Activated CD8-positive, alpha-beta T cell treated with anti-CD3 and anti-CD28 coated beads for 36 hours (primary cell): ENCODE measurements at regions not wholly inside any gene's neighbourhood (a gene's known extent, or its start where the extent isn't known, plus 50 kb on each side); places are given as distances from the start of the nearest gene placed in this dataset.

Source experiments
- ATAC-seq: fragments of 200-7000 bp; cut with Tn5 transposase; one replicate; pipeline ENCODE4 v1.10.0; 2021; ENCODE audit warnings: mild to moderate bottlenecking, moderate library complexity
- CTCF ChIA-PET: fragments of 350-600 bp; sonication (Branson Sonifier 250); formaldehyde crosslinking; loops from one replicate; lab custom pipeline; 2021; ENCODE audit warnings: antibody characterized with exemption; lab: Charles Lee
- POLR2A ChIA-PET: fragments of 350-600 bp; sonication (Branson Sonifier 250); formaldehyde crosslinking; loops from one replicate; lab custom pipeline; 2021; ENCODE audit warnings: antibody characterized with exemption; lab: Charles Lee
- DNase-seq: peaks from one replicate; pipeline ENCODE4 v3.0.0-alpha.2; 2020
- H3K27ac Mint-ChIP-seq: one replicate; pipeline ENCODE4 v1.8.0; 2021; ENCODE audit warnings: mild to moderate bottlenecking, mixed read lengths
- H3K27me3 Mint-ChIP-seq: one replicate; pipeline ENCODE4 v1.8.0; 2021; ENCODE audit warnings: mixed read lengths
- H3K36me3 Mint-ChIP-seq: one replicate; pipeline ENCODE4 v1.8.0; 2021; ENCODE audit warnings: low read depth, mixed read lengths
- H3K4me1 Mint-ChIP-seq: one replicate; pipeline ENCODE4 v1.8.0; 2021; ENCODE audit warnings: low read depth, mixed read lengths
- H3K4me3 Mint-ChIP-seq: one replicate; pipeline ENCODE4 v1.8.0; 2021; ENCODE audit warnings: mild to moderate bottlenecking, moderate library complexity, mixed read lengths
- H3K9me3 Mint-ChIP-seq: one replicate; pipeline ENCODE4 v1.8.0; 2021; ENCODE audit warnings: mixed read lengths
- intact Hi-C: fragments of 100-400 bp; cut with micrococcal nuclease; formaldehyde crosslinking; loops from one replicate; pipeline ENCODE4 v1.10.0; 2022
- TF ChIP-seq, protein P1 (sequence below): fragments of 200-600 bp; IDR thresholded peaks from one replicate; pipeline ENCODE4 v1.8.0; 2022; ENCODE audit warnings: antibody characterized with exemption, mild to moderate bottlenecking

DNA sequence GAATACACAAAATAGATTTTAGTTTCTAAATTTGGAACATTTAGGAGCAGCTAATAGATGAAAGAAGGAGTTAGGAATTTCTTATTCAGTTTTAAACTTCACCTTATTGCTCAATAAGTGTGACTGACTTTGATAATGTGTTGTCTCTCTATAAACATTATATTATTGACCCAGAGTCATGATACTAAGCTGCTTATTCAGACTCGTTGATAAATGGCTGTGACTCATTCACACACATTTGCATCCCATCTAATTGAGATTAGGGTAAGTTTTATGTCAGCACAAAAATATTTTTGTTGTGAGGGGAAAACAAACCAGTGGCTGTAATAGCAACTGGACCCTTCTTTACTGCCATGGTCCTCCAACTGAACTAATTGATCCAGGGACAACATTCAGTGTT, 137.6 kb downstream of the GOLIM4 start:
- Mint-ChIP-seq H3K4me3 (no peak overlapping the region), H3K4me1 (no peaks in the 10 kb centered on the region), H3K9me3 (no peaks in the 10 kb centered on the region), H3K36me3 (no peaks in the 10 kb centered on the region), H3K27ac (no peak overlapping the region), H3K27me3 (peaks cover 1% of the 10 kb centered on the region)
- ATAC-seq (no peak), DNase-seq (no peak)
- TF ChIP-seq, protein P1, sequence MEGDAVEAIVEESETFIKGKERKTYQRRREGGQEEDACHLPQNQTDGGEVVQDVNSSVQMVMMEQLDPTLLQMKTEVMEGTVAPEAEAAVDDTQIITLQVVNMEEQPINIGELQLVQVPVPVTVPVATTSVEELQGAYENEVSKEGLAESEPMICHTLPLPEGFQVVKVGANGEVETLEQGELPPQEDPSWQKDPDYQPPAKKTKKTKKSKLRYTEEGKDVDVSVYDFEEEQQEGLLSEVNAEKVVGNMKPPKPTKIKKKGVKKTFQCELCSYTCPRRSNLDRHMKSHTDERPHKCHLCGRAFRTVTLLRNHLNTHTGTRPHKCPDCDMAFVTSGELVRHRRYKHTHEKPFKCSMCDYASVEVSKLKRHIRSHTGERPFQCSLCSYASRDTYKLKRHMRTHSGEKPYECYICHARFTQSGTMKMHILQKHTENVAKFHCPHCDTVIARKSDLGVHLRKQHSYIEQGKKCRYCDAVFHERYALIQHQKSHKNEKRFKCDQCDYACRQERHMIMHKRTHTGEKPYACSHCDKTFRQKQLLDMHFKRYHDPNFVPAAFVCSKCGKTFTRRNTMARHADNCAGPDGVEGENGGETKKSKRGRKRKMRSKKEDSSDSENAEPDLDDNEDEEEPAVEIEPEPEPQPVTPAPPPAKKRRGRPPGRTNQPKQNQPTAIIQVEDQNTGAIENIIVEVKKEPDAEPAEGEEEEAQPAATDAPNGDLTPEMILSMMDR = no peak
- CTCF ChIA-PET = no interaction called here
- POLR2A ChIA-PET = no interaction called here
- intact Hi-C loops = no loop called here

DNA sequence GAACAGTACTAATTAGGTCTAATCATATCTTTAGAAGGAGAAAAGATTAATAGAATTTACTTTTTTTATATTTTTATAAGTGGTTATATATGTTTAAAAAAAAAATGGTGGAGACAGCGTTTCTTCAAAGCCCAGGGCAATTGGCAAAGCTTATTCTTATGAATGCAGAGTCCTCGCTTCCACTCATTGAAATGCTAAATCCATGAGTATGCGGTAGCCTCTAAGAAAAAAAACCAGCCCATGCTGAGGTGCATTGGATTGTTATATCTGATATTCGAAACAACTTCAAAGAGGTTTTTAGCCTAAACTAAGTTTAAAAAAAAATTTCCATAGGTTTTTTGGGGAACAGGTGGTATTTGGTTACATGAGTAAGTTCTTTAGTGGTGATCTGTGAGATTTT, 142.8 kb downstream of the GOLIM4 start:
- no peak overlapping the region for H3K4me3 Mint-ChIP-seq
- POLR2A ChIA-PET = no interaction called here
- TF ChIP-seq, protein P1 = no peak
- H3K27ac Mint-ChIP-seq = no peak overlapping the region
- ATAC-seq (no peak), DNase-seq (no peak)
- CTCF ChIA-PET = no interaction called here
- H3K36me3 Mint-ChIP-seq = no peaks in the 10 kb centered on the region
- H3K4me1 Mint-ChIP-seq = no peaks in the 10 kb centered on the region
- intact Hi-C loops = no loop called here
- no peaks in the 10 kb centered on the region for H3K27me3 Mint-ChIP-seq
- no peaks in the 10 kb centered on the region for H3K9me3 Mint-ChIP-seq

DNA sequence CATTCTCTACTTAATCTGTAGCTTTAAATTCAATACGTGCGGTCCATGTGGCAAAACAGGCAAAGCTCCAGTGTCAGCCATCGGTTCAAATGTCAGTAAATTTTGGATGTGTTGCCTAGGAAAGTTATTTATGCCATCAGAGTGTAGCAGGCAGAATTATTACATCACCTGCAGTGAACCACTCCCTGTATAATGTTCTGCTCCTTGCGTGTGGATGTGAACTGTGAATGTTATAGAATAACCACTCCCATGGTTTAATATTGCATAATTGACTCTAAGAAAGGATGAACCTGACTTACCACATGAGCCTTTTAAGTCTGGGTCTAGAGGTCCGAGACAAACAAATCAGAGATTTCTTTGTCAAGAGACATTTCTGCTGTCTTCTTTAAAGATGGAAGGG, 145.5 kb downstream of the GOLIM4 start:
- TF ChIP-seq, protein P1 = no peak
- ChIA-PET POLR2A (no interaction called here), CTCF (no interaction called here)
- DNase-seq (no peak), ATAC-seq (no peak)
- H3K9me3 Mint-ChIP-seq = no peaks in the 10 kb centered on the region
- no peaks in the 10 kb centered on the region for H3K4me1 Mint-ChIP-seq
- H3K36me3 Mint-ChIP-seq = no peaks in the 10 kb centered on the region
- intact Hi-C loops = no loop called here
- H3K4me3 Mint-ChIP-seq = no peak overlapping the region
- H3K27ac Mint-ChIP-seq = no peak overlapping the region
- H3K27me3 Mint-ChIP-seq = no peaks in the 10 kb centered on the region

DNA sequence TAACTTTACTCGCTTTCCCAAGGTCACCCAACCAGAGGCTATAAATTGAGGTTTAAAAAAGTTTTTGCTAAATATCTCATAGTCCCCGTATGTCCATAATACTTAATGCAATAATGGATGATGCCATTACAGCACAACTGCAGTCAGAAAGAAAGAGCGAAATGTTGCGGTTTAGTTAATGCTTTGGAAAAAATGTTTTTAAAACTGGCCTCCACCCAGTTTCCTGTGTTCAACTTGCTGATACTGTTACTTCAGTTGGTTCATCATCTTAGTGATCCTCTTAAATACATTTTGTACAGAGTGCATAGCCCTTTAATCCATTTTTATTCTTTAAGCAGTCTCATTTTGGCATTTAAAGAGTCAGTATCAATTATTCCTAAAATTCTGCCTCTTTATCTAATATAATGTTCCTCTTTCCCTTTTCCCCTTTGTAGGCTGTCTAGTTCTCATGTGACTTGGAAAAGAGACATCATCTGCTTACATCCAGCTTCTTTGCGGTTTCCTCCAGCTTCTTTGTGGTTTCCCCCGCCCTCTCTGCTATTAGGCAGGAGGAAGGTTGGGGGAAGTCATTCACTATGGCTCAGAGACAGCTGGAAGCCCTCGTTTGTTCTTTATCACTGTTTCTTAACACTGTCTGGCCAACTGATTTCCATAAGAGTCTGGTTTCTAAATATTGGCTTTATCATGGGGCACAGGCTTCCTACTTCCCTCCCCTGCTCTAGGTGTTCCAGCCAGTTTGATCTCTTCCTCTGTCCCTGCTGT, 154.3 kb downstream of the GOLIM4 start:
- ChIA-PET CTCF (interaction anchor here (1.7 kb wide), 1 partner anchor 99 kb away, joined by 5 read pairs; no protein-coding TSS in a partner anchor), POLR2A (interaction anchor here (0.7 kb wide), 1 partner anchor 578 kb away, joined by 3 read pairs; no protein-coding TSS in a partner anchor)
- Mint-ChIP-seq H3K9me3 (no peaks in the 10 kb centered on the region), H3K36me3 (no peaks in the 10 kb centered on the region), H3K4me3 (no peak overlapping the region), H3K27me3 (no peaks in the 10 kb centered on the region), H3K4me1 (no peaks in the 10 kb centered on the region), H3K27ac (no peak overlapping the region)
- TF ChIP-seq, protein P1 = no peak
- no peak for ATAC-seq
- intact Hi-C loops = no loop called here
- DNase-seq = no peak

DNA sequence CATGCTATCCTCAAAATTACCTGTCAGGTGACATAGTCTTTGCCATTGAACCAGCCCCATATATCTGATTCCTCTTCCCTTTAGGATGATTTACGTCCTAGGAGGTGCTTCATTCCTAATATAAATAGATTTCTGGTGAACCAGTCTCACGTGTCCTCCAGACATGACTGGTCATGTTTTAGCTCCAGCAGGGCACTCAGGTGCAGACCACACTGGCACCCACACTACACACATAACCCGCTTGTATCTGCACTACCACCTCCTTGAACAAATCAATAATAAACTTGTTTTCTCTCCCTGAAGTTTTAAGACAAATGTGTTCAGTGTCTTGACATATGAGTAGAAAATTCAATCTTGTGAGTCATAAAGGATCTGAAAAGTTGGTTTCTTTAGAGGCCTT, 155.5 kb downstream of the GOLIM4 start:
- Mint-ChIP-seq H3K27me3 (no peaks in the 10 kb centered on the region), H3K4me3 (no peak overlapping the region), H3K27ac (no peak overlapping the region), H3K9me3 (no peaks in the 10 kb centered on the region), H3K4me1 (no peaks in the 10 kb centered on the region), H3K36me3 (no peaks in the 10 kb centered on the region)
- CTCF ChIA-PET = interaction anchor here (1.7 kb wide), 1 partner anchor 100 kb away, joined by 5 read pairs; no protein-coding TSS in a partner anchor
- intact Hi-C loops = no loop called here
- DNase-seq (no peak), ATAC-seq (no peak)
- TF ChIP-seq, protein P1 = no peak
- POLR2A ChIA-PET = no interaction called here
